ENCODE measurements at regions not wholly inside any gene's neighbourhood (a gene's known extent, or its start where the extent isn't known, plus 50 kb on each side); places are given as distances from the start of the nearest gene placed in this dataset.

- H3F3A ChIP-seq (ENCODE audit: low read length, unreplicated experiment), result peaks cover 22% of the 10 kb centered on the region
- peaks cover 51% of the 10 kb centered on the region for H3K4me1 ChIP-seq (ENCODE audit: insufficient read depth, low read length)
- no peaks in the 10 kb centered on the region for H4K20me1 ChIP-seq (ENCODE audit: low read length)
- no peak for TF ChIP-seq CTCF (conservative IDR thresholded peaks at IDR 0.05; ENCODE audit: low read depth, low read length)
- TF ChIP-seq EZH2 (IDR thresholded peaks at IDR 0.05; ENCODE audit: low read length, unreplicated experiment), result no peak
- no peak for TF ChIP-seq EZH2phosphoT487 (IDR thresholded peaks at IDR 0.05; ENCODE audit: borderline replicate concordance, low read length)
- no peaks in the 10 kb centered on the region for H3K79me2 ChIP-seq (ENCODE audit: low read length)
- 0 out of 2 replicates have a peak overlapping the region, but pooled peaks have one; percentile 0 for H2AFZ ChIP-seq (ENCODE audit: low read length)
- no peaks in the 10 kb centered on the region for H3K36me3 ChIP-seq (ENCODE audit: low read depth, low read length)
- peak; percentile 66 for DNase-seq
- intact Hi-C loops (cut with micrococcal nuclease), result loop anchor here (5.0 to 10.0 kb wide), 2 partner anchors 318 to 650 kb away; no protein-coding TSS in a partner anchor
- peak; percentile 3; the same call in 1 of the 2 replicates for ATAC-seq
- BruUV-seq (replicated peaks), result no TSS peak
- ChIA-PET POLR2A (ENCODE audit: unreplicated experiment) (no interaction called here), CTCF (no interaction called here)
- no peaks in the 10 kb centered on the region for H3K9me3 ChIP-seq (ENCODE audit: low read length)
- peak overlapping the region; percentile 80 for H3K4me2 ChIP-seq (ENCODE audit: low read length)
- no peaks in the 10 kb centered on the region for H3K9me2 ChIP-seq (replicated peaks; ENCODE audit: low read length)
- no peaks in the 10 kb centered on the region for H3K27me3 ChIP-seq (ENCODE audit: low read length)
- H3K4me3 ChIP-seq (ENCODE audit: low read length), result no peak overlapping the region
- H3K27ac ChIP-seq (ENCODE audit: low read length), result peak overlapping the region; percentile 93
- peak overlapping the region; percentile 41 for H3K9ac ChIP-seq (ENCODE audit: low read length)
These were observed 75.0 kb upstream of the ANK3 start for GRCh38 chr10:60464659-60465058.

- H4K20me1 ChIP-seq (ENCODE audit: low read length), result no peaks in the 10 kb centered on the region
- CTCF ChIA-PET, result interaction anchor here (0.9 kb wide), 1 partner anchor 155 kb away, joined by 4 read pairs; no protein-coding TSS in a partner anchor
- no TSS peak for BruUV-seq (replicated peaks)
These were observed 74.1 kb upstream of the ANK3 start for GRCh38 chr10:60463746-60464145.

More at GRCh38 chr10:60463746-60464145, 74.1 kb upstream of the ANK3 start:
- Histone ChIP-seq H3K9me2 (replicated peaks; ENCODE audit: low read length) (no peaks in the 10 kb centered on the region), H3K36me3 (ENCODE audit: low read depth, low read length) (no peaks in the 10 kb centered on the region), H3K4me2 (ENCODE audit: low read length) (no peak overlapping the region), H2AFZ (ENCODE audit: low read length) (no peak overlapping the region), H3F3A (ENCODE audit: low read length, unreplicated experiment) (peaks cover 22% of the 10 kb centered on the region), H3K4me1 (ENCODE audit: insufficient read depth, low read length) (peaks cover 51% of the 10 kb centered on the region), H3K79me2 (ENCODE audit: low read length) (no peaks in the 10 kb centered on the region), H3K4me3 (ENCODE audit: low read length) (no peak overlapping the region), H3K9me3 (ENCODE audit: low read length) (no peaks in the 10 kb centered on the region), H3K27ac (ENCODE audit: low read length) (no peak overlapping the region), H3K9ac (ENCODE audit: low read length) (no peak overlapping the region), H3K27me3 (ENCODE audit: low read length) (no peaks in the 10 kb centered on the region)
- TF ChIP-seq EZH2phosphoT487 (IDR thresholded peaks at IDR 0.05; ENCODE audit: borderline replicate concordance, low read length) (no peak), CTCF (conservative IDR thresholded peaks at IDR 0.05; ENCODE audit: low read depth, low read length) (no peak), EZH2 (IDR thresholded peaks at IDR 0.05; ENCODE audit: low read length, unreplicated experiment) (no peak)
- ATAC-seq (no peak), DNase-seq (no peak)
- POLR2A ChIA-PET (ENCODE audit: unreplicated experiment), result no interaction called here
- intact Hi-C loops (cut with micrococcal nuclease), result loop anchor here (10.0 kb wide), 1 partner anchor 651 kb away; no protein-coding TSS in a partner anchor

Data from PC-3 (cell line).